ENCODE measurements at regions not wholly inside any gene's neighbourhood (a gene's known extent, or its start where the extent isn't known, plus 50 kb on each side); places are given as distances from the start of the nearest gene placed in this dataset.

DNA sequence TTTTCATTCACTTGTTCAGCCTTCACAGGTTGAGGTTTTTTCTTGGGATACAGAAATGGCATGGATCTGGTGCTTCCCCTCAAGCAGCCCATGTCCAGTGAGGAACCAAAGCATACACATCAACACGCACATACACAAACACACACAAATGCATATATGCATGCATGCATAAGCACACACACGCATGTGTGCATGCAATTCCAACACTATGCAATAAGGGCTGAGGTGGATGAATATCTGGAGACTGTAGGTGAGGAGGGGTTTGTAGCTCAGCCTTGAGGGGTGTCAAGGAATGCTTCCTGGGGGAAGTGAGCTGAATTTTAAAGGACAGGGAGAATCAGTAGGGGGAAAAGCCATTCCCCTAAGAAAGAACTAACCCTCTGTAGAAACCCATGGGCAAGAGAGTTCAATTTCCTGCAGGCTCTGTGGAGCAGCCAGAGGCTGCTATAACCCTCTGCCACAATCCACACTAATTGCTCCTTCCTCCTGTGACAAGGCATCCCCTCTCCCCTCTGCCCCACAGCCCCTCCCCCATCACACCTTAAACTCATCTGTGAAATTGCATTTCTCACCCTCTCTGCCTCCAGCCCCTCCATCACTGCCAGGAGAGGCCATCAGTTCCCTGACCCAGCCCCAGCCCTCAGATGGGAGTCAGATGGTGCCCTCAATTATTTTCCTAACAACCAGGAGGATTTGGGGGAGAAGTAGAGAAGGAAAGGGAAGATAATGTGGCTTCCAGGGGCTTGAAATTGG lies 316.4 kb downstream of the RPS24 start:
- no peak for DNase-seq (ENCODE audit: low read depth, low spot score)
- no peak overlapping the region for H3K27ac ChIP-seq

DNA sequence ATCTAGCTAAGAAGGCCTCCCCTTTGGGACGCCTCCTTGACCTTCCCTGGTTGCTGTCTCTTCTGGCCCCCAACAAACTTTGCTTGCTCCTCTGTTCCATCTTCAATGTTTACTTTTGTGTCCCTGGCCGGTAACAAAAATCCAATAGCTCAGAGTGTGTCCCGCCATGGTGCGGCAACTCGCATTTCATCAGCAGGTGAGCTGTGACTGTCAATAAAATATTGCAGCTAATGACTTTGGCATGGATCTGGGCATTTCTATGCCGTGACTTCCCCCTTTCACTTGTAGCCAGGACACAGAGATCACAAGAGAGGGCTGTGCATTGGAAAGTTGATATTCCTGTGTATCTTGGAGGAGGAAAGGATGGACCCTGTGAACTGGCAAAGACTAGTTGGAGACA lies 317.6 kb downstream of the RPS24 start:
- no peak for DNase-seq (ENCODE audit: low read depth, low spot score)
- no peak overlapping the region for H3K27ac ChIP-seq

DNA sequence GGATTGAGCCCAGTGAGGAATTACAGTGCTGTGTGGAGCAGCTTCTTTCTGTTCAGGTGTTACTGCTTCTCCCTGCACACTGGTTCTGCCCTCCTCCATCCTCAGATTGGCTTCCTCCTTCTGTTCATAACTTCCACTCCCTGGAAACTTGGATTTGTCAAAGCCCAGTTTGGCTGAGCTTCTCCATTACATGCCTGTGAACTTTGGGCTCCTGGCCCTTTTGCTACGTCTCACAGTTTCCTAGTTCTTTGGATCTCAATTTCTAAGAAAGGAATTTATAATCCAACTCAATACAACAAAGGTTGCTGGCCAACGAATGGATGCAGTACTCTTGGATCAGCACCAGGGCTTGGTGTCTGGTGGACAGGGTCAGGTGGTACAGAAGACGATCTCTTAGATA lies 318.1 kb downstream of the RPS24 start:
- H3K27ac ChIP-seq, result no peak overlapping the region
- DNase-seq (ENCODE audit: low read depth, low spot score), result no peak

DNA sequence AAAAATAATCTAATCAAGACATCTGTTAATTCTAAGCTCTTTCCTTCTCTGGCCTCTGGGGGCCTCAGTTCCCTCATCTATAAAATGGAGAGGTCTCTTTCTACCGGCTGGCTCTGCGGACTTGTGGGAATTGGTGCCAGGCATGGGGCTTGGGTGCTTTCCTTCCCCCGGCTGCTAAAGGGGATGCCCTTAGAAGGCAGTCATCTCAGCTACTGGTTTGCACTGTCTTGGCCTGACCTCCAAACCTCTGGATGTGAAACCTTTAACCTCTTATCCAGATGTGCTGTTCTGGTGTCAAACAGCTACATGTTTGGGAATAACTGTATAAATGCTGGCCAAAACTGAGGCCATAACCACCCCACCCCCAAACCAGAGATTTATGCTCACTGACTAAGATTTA lies 320.0 kb downstream of the RPS24 start:
- DNase-seq (ENCODE audit: low read depth, low spot score), result no peak
- no peak overlapping the region for H3K27ac ChIP-seq

DNA sequence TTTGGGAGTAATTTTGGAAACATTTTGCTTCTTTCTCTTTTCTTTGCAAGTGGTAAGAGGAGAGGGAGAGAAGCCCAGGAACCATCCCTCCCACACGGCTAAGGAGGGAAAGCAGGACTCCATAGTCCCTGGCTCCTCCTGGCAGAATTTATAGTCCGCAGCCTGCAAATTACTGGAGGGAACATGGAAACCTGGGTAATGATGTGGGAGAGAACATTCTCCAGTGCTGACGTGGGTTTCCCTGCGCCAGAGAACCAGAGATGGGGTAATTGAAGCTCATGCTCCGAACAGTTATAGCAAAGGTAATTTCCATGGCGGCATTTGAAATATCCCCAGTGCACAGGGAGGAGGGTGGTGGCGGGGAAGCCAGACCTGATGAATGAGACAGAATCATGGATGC lies 320.4 kb downstream of the RPS24 start:
- H3K27ac ChIP-seq, result no peak overlapping the region
- DNase-seq (ENCODE audit: low read depth, low spot score), result no peak

DNA sequence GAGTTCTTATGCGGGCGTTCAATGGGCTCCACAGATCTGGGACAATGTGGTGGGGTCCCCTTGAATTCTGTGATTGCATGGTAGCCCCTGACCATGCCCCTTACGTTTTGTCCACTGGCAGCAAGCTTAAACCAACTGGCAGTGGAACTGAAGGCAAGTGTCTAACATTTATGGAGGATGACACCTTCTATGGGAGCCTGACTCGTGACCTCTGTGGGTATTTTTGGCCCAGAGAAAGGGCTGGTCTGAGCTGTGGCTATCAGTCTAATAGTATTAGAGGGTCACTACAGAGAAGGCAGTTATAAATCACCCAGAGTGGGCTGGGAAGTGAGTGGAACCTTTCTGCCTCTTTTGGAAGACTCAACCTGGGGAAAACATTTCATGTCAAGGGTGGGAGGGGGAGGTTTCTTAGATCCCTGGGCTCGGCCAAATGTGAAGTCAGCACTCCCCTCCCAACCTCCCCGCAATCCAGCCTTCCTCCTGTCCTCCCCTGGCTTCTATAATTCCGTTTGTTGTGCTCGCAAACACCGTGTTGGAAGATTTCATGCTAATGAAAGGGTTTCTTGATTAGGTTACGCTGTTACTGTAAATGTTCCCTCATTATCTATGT lies 322.7 kb downstream of the RPS24 start:
- H3K27ac ChIP-seq, result no peak overlapping the region
- DNase-seq (ENCODE audit: low read depth, low spot score), result no peak

DNA sequence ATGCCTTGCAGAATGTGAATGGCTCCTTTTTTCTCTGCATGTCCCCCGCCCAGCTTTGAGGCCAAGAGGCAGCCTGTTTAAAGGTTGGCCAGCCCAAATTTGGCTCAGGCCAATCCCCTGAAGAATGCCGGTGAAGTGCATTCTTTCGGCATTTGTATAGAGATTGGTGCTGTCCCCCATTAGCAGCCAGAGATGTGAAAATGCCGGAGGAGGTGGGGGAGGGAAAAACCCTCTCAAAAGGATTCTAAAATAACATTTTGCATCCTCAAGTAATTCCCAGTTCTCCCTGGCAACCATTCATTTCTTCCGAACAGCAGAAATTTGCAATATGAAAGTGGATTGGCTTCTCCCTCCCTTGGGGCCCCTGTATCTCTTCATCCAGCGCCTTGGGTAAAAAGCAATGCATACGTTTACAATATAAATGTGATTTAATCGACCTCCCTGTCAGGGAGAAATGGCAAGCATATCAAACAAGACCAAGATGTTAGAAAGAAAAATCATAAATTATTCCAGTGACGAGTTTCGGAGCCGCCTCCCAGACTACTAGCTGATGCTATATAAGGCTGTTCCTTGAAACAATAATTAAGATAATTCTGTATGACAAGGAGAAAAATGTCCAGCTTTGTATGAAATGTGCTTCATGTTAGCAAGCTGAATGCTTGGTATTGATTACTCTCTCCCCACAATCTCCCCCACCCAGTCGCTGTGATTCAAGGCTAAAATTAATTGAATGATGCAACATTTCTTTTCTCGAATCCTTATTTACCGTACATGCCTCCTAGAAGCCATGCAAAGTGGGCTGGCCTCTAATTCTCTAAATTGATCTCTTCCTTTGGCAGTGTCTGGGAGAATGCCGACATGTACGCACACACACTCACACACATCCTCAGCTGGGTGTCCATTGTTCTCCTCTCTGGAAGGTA lies 323.7 kb downstream of the RPS24 start:
- no peak for DNase-seq (ENCODE audit: low read depth, low spot score)
- H3K27ac ChIP-seq, result no peak overlapping the region

DNA sequence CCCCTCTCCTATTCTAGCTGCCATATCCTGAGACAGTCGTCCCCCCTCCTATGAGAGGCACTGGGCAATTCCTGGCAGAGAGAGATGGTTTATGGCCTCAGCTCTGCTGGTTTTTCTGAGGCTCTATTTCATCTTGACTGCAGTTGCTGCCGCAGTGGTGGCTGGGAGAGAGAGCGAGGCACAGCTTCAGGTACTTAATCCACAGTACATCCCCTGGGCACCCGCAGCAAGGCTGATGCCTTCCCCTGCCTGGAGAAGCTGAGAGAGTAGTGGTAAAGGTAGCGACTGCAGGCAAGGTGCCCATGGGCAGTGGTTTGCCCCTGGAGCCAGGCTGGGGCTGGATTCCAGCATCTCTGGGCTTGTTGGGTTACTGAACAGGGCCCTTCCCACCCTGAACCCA lies 324.7 kb downstream of the RPS24 start:
- no peak for DNase-seq (ENCODE audit: low read depth, low spot score)
- no peak overlapping the region for H3K27ac ChIP-seq

DNA sequence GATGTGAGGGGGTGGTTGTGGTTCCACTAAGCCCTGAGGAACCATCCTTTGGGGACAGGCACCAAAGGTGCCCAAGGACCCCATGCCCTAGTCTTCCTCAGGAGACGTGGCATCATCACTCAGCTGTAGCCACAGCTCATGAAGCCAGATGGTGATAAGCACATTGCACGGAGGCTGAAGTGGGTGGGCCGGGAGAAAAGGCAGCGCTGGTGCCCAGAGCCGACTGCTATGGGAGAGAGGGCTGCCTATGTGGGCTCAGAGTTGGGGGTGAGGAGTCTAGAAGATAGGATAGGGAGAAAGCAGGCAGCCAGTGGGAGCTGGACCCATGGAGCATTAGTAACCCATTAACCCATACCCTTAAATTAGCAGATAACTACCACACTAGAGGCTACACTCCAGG lies 325.3 kb downstream of the RPS24 start:
- no peak overlapping the region for H3K27ac ChIP-seq
- no peak for DNase-seq (ENCODE audit: low read depth, low spot score)

DNA sequence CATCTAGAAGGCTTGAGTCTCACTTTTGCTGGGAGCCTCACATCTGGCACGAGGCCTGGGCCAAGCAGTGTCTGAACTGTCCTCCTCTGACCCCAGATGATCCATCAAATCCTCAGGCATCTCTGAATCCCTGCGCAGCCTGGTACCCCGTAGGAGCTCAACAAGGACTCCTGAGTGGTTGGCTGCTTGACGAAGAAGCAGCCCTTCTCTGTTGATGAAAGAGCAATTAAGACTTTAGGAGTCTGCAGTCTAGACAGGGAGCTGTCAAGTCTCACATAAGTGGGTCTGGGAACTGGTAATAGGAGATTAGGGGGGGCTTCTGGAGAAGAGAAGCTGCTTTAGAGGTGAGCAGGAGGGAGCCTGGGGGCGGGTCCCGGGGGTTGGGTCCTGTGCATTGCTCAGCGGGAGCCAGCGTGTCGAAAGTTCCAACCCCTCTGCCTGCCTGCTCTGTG lies 326.0 kb downstream of the RPS24 start:
- H3K27ac ChIP-seq, result no peak overlapping the region
- no peak for DNase-seq (ENCODE audit: low read depth, low spot score)

DNA sequence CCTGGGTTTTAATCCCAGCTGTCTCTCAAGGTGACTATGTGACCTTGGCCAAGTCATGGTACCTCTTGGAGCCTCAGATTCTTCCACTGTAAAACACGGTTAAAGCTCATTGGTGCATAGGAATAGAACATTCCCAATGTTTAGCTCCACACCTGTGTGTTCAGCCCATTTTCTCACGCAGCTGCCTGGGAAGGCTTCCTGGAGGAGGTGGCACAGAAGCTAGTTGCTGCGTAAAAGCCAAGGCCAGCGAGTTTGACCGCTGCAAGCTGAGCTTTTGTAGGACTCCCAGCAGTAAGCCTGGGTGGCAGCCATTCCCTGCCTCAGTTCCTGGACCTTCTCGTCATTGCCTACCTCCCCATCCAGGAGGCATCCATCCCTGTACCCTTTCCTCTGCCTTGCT lies 326.6 kb downstream of the RPS24 start:
- DNase-seq (ENCODE audit: low read depth, low spot score), result no peak
- no peak overlapping the region for H3K27ac ChIP-seq

DNA sequence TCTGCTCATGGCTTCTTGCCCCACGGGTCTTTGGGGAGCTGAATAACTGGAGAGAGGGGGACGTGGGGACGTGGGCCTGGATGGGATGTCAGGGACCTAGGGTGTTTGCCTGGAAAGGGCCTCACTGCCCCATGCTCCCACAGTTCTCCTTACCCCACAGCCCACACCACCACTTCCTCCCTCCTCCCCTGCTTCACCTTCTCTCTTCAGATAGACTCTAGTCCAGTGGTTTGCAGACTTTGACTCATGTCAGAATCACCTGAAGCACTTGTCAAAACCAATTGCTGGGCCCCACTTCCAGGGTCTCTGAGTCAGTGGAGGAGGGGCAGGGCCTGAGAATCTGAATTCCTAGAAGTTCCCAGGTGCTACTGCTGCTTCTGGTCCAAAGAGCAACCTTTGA lies 327.4 kb downstream of the RPS24 start:
- no peak for DNase-seq (ENCODE audit: low read depth, low spot score)
- H3K27ac ChIP-seq, result no peak overlapping the region

DNA sequence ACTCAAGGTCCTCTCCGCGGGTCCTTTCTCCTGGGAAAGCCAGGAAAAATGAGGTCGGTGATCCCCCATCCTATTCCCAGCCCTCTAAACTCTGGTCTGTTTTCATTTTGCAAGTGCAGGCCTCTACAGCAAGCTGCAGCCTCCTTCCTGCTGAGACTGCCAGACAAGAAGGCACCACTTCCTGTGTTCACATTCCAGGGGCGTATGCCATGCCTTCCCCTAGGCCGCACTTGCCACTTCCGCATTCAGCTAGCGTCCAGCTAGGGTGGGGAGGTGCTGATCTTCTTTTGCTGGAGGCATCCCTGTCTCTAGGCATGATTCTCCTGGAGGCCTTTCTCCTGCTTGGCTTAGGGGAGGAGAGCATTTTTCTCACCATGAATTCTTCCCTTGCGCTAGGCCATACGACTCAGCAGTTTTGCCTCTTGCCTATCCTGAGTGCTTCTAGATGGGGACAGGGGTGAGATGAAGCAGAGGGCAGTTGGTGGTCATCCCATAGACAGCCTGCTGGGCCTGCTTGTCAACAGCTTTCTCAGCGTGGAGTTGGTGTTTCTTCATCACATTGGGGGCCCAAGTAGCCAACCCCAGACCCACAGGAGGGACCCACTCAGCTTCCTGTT lies 328.9 kb downstream of the RPS24 start:
- no peak for DNase-seq (ENCODE audit: low read depth, low spot score)
- H3K27ac ChIP-seq, result no peak overlapping the region

DNA sequence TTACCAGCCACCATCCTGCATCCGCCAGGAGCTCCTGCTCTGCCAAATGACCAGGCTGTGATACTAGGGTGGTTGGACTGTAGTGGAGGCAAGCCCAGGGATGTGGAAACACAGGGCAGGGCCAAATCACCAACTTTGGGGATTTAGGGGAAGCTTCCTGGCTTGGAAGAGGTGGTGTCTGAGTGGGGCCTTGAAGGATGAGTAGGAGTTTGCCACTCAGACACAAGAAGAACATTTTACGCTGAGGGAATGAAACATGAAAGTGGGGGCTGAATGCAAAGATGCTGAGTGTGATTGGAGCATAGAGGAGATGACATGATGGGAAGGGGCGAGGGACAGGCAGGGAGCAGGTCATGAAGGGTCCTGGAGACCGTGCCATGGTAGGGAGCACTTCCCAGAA lies 329.5 kb downstream of the RPS24 start:
- no peak for DNase-seq (ENCODE audit: low read depth, low spot score)
- H3K27ac ChIP-seq, result no peak overlapping the region

DNA sequence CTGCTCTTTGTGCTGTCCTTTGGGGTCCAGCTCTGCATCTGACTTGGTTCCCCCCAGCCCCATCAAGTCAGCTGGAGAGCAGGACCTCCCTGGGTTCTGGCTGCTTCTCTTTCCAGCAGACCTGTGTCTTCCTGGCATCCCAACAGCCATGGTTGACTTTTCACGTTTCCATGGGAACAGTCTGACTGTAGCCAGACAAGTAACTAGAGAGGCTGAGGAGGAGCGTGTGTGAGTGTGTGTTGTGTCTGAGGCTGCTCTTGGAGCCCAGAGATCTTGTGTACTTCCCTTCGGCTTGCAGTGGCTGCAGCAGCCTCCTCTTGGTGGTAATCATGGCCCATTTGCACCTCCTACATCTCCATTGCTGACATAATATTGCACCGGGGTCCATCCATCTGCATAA lies 332.0 kb downstream of the RPS24 start:
- H3K27ac ChIP-seq, result no peak overlapping the region
- no peak for DNase-seq (ENCODE audit: low read depth, low spot score)

DNA sequence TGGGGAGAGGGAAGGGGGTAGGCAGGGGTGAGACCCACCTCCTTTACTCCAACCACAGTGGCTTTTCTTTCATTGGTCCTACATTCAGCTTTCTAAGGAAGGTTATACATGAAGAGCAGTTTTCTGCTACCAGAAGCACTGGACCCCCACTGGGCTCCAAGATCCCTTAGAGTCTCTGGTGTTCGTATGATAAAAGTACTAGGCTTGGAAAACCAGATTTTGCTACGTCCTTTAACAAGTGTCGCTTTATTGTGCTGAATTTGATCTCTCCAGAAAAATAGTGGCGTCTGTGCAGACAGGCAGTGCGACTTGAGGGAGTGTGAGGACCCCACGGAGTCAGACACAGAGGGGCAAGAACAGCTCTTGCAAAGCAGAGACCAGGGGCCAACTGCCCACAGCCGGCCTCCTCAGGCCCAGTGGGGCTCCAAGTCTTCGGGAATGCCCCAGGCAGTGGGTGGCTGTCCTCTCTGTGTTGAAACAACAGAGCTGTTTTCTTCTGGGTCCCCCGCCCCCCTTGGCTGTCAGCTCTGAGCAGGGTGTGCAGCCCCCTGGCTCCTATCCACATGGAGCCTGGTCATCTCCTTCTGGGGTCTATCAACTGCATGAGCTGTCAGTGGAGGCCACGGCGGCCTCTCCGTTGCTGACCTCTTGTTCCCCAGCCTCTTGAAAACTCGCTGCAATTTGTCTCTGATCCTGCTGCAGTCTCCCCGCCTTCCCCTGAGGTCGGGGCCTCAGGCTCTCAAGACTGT lies 333.2 kb downstream of the RPS24 start:
- H3K27ac ChIP-seq, result no peak overlapping the region
- no peak for DNase-seq (ENCODE audit: low read depth, low spot score)

DNA sequence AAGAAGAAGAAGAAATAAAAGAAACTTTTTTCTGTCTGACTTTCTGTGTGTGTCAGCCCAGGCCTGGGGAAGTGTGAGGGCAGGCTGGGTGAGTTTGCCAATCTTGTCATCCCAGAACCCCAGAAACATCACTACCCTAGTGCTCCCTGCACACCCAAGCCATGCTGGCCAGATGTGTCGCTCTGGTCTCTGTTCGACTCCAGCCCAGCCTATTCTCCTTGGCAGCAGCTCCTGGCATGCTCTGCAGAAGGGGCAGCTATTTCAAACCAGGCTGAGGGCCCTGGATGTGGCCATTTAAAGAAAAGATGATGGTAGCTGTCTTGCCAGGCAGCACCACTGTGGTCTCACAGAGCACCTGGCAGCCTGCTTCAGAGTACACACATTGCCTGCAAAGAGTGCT lies 334.1 kb downstream of the RPS24 start:
- no peak for DNase-seq (ENCODE audit: low read depth, low spot score)
- no peak overlapping the region for H3K27ac ChIP-seq

DNA sequence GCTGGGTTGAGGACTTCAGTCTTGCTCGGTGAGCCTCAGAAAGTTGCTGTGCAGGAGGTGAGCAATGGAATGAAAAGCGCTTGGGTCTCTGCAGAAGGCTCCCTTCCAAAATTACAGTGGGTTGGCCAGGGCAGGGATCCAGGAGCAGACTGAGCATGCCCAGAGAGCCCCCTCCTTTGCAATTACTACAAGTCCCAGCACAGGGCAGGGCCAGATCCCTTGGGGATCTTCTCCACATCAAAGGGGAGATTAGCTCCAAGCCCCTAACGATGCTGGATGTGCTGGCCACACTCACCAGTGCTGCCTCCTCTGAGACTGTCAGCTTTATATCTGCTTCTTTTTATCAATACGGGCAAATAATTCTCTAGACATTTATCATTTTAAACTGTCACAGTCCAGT lies 337.5 kb downstream of the RPS24 start:
- DNase-seq (ENCODE audit: low read depth, low spot score), result no peak
- H3K27ac ChIP-seq, result no peak overlapping the region

DNA sequence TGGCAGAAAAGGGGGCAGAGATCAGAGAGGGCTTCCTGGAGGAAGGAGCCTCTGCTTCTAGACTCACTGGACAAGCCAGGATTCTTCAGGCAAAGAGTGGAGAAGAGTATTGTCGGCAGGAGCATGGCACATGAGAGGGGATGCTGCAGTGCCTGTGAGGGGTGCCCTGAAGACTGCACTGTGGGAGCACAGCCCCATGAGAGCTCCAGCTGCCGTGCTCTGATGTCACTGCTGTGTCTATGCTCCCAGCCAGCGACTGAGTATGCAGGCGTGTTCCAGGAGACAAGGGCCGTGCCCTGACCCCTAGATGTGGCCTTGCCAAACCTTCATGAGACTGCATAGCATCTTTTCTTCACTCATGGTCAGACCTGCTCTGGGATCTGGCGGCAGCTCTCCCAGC lies 339.1 kb downstream of the RPS24 start:
- H3K27ac ChIP-seq, result no peak overlapping the region
- no peak for DNase-seq (ENCODE audit: low read depth, low spot score)
